ENCODE measurements at regions not wholly inside any gene's neighbourhood (a gene's known extent, or its start where the extent isn't known, plus 50 kb on each side); places are given as distances from the start of the nearest gene placed in this dataset.

GRCh38 chr14:44027397-44027796 is 479.7 kb downstream of the FSCB start:
- no peaks in the 10 kb centered on the region for H3K9me3 ChIP-seq (replicated peaks; ENCODE audit: control insufficient read depth, insufficient read depth, low read length)
- no peaks in the 10 kb centered on the region for H4K20me1 ChIP-seq (replicated peaks; ENCODE audit: control insufficient read depth, extremely low read depth, insufficient read depth, low read length)
- FAIRE-seq (no peak), DNase-seq (ENCODE audit: low read depth, low spot score) (no peak)
- no peaks in the 10 kb centered on the region for H3K27me3 ChIP-seq (ENCODE audit: control insufficient read depth in 2 of 2, insufficient read depth in 2 of 2, low read length in 2 of 2)
- intact Hi-C loops (cut with micrococcal nuclease) (no loop called here), dilution Hi-C loops (cut with MboI; ENCODE audit: extremely low pct_ligation_motif_present, low sequenced_read_pairs) (no loop called here)
- no peak overlapping the region for H3K27ac ChIP-seq (ENCODE audit: insufficient read depth, low read depth, low read length)
- no peak overlapping the region for H2AFZ ChIP-seq (ENCODE audit: low read depth, low read length)
- CTCF ChIA-PET = no interaction called here
- H3K9me1 ChIP-seq (replicated peaks; ENCODE audit: control insufficient read depth, extremely low read depth, insufficient read depth, low read length) = no peaks in the 10 kb centered on the region
- no peak overlapping the region for H3K9ac ChIP-seq (replicated peaks; ENCODE audit: extremely low read depth, insufficient read depth, low read length)
- H3K36me3 ChIP-seq (ENCODE audit: control insufficient read depth in 2 of 2, extremely low read depth in 1 of 2, insufficient read depth in 2 of 2, low read length in 2 of 2) = no peaks in the 10 kb centered on the region
- H3K4me1 ChIP-seq (ENCODE audit: control insufficient read depth, extremely low read depth, insufficient read depth, low read length) = no peaks in the 10 kb centered on the region
- no peak overlapping the region for H3K4me2 ChIP-seq (ENCODE audit: insufficient read depth, low read length)
- no peaks in the 10 kb centered on the region for H3K79me2 ChIP-seq (ENCODE audit: control insufficient read depth, insufficient read depth, low read length)
- BruUV-seq (replicated peaks) = no TSS peak
- H3K4me3 ChIP-seq (replicated peaks in 1 of 3; ENCODE audit: insufficient read depth in 1 of 3, low read depth in 1 of 3, low read length in 3 of 3) = no peak overlapping the region
- TF ChIP-seq MYC (IDR thresholded peaks at IDR 0.05; ENCODE audit: low read depth, low read length) (no peak), EZH2 (IDR thresholded peaks at IDR 0.05; ENCODE audit: borderline replicate concordance, low read depth, low read length, severe bottlenecking) (no peak), GATA2 (IDR thresholded peaks at IDR 0.05; ENCODE audit: insufficient read depth, insufficient read length, low read depth, low read length) (no peak), JUN (IDR thresholded peaks at IDR 0.05; ENCODE audit: borderline replicate concordance, insufficient read depth, insufficient read length, low read depth) (no peak), MAX (IDR thresholded peaks at IDR 0.05; ENCODE audit: insufficient read depth, insufficient read length) (no peak), CTCF (IDR thresholded peaks at IDR 0.05; ENCODE audit: extremely low read depth in 1 of 2, insufficient read depth in 1 of 2, low read depth in 1 of 2, low read length in 2 of 2) (no peak), POLR2A (IDR thresholded peaks at IDR 0.05; ENCODE audit: low read depth, low read length) (no peak), POLR2AphosphoS5 (IDR thresholded peaks at IDR 0.05; ENCODE audit: insufficient read depth, low read depth, low read length) (no peak), FOS (IDR thresholded peaks at IDR 0.05; ENCODE audit: borderline replicate concordance, insufficient read depth, low read length) (no peak)
- POLR2A ChIA-PET = no interaction called here

All from endothelial cell of umbilical vein (primary cell).